ENCODE measurements at regions not wholly inside any gene's neighbourhood (a gene's known extent, or its start where the extent isn't known, plus 50 kb on each side); places are given as distances from the start of the nearest gene placed in this dataset.
A peak's percentile ranks its signal among the peaks of the same experiment; 100 is the strongest.
"Not testable (repeated sequence)": the region's sequence is repeated elsewhere in the genome, so short reads cannot be mapped to it uniquely, and the experiment has no call there.

DNA sequence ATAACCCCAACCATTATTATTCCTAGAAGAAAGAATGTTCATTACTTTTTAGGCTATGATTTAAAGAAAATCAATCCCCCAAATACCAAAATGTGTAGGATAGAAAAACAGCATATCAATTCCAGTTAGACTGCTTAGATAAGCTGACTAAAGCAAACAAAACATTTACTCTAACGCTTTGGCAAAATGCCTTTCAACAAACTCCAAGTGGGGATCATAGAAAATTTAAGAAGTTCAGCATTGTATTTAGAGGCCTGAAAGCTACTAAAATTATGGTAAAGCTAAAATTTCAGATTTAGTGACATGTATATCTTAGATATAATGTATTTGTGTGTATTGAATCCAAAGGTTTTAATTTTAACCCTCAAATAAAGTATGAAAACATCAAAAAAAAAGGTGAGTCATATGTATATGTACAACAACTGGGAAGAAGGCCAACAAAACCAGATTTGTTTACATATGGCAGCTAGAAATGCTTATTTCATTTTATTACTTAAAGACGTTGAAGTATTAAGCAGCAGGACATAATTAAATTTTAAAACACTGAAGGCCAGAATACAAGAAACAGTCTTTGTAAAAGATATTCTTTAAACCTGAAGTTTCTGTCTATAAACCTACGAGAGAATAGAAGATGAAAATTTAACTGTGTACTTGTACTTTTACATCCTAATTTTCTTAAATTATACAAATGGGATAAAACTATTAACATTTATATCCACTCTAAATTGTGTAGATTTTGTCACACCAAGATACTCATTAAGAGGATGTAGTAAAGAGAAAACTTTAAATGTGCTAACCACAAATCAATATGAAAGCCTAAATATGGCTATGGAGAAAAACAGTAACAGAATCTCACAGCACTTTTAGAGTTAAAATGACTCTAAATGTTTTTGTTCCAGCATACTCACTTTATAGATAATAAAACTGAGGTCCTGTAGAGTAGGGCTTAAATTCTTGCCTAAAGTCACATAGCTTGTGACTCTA, 71.4 kb downstream of the SLC41A2 start:
- DNase-seq (ENCODE audit: low spot score in 2 of 2), result no peak
- no peak overlapping the region for H3K4me3 ChIP-seq (ENCODE audit: low read depth, poor library complexity, severe bottlenecking)
- TF ChIP-seq, protein P1, sequence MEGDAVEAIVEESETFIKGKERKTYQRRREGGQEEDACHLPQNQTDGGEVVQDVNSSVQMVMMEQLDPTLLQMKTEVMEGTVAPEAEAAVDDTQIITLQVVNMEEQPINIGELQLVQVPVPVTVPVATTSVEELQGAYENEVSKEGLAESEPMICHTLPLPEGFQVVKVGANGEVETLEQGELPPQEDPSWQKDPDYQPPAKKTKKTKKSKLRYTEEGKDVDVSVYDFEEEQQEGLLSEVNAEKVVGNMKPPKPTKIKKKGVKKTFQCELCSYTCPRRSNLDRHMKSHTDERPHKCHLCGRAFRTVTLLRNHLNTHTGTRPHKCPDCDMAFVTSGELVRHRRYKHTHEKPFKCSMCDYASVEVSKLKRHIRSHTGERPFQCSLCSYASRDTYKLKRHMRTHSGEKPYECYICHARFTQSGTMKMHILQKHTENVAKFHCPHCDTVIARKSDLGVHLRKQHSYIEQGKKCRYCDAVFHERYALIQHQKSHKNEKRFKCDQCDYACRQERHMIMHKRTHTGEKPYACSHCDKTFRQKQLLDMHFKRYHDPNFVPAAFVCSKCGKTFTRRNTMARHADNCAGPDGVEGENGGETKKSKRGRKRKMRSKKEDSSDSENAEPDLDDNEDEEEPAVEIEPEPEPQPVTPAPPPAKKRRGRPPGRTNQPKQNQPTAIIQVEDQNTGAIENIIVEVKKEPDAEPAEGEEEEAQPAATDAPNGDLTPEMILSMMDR (IDR thresholded peaks at IDR 0.05), result no peak
- TF ChIP-seq POLR2A (IDR thresholded peaks at IDR 0.05), result no peak
- WGBS, 2 donors, result 71 to 75% methylated on average over 3 of the region's 3 CpGs
- intact Hi-C loops (cut with DNase I; ENCODE audit: low total_unique reads), result no loop called here

DNA sequence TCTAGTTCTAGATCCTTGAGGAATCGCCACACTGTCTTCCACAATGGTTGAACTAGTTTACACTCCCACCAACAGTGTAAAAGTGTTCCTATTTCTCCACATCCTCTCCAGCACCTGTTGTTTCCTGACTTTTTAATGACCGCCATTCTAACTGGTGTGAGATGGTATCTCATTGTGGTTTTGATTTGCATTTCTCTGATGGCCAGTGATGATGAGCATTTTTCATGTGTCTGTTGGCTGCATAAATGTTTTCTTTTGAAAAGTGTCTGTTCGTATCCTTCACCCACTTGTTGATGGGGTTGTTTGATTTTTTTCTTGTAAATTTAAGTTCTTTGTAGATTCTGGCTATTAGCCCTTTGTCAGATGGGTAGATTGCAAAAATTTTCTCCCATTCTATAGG, 79.2 kb downstream of the SLC41A2 start:
- H3K4me3 ChIP-seq (ENCODE audit: low read depth, poor library complexity, severe bottlenecking); DNase-seq (ENCODE audit: low spot score in 2 of 2): not testable (repeated sequence)
- 86 to 90% methylated on average over 3 of the region's 3 CpGs for WGBS, 2 donors
- intact Hi-C loops (cut with DNase I; ENCODE audit: low total_unique reads), result loop anchor here (5.0 kb wide), 1 partner anchor 492 kb away; no protein-coding TSS in a partner anchor

DNA sequence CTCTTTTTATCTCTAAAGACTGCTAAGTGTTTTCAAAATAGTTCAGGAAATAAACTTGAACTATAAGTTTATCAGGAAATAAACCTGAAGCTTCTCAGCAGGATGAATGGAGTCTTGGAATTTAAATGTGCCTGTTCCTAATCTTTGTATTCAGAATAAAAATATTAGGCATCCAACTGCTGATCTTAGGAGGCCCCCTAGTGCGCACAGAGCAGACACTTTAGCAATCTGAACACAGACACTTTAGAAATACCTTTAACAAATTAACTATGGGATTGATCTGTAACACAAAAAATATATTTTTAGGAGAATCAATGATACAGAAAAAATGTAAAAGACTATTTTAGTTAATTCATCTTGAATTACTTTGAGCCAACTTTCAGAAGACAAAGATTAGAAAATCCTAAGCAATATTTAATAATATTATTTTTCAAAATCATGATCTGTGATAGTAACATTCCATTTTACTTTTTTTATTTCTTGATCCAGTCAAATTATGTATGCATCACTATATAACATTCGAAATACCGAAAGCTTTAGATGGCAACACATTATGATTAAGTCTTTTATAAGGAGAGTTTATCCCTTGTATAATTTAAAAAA, 80.9 kb downstream of the SLC41A2 start:
- H3K4me3 ChIP-seq (ENCODE audit: low read depth, poor library complexity, severe bottlenecking), result no peak overlapping the region
- 70 to 72% methylated on average over 3 of the region's 3 CpGs for WGBS, 2 donors
- TF ChIP-seq POLR2A (IDR thresholded peaks at IDR 0.05), result no peak
- TF ChIP-seq, protein P1 (IDR thresholded peaks at IDR 0.05), result no peak
- intact Hi-C loops (cut with DNase I; ENCODE audit: low total_unique reads), result loop anchor here (5.0 kb wide), 1 partner anchor 490 kb away; no protein-coding TSS in a partner anchor
- peak in 1 of 2 donors; percentile 23 for DNase-seq (ENCODE audit: low spot score in 2 of 2)

DNA sequence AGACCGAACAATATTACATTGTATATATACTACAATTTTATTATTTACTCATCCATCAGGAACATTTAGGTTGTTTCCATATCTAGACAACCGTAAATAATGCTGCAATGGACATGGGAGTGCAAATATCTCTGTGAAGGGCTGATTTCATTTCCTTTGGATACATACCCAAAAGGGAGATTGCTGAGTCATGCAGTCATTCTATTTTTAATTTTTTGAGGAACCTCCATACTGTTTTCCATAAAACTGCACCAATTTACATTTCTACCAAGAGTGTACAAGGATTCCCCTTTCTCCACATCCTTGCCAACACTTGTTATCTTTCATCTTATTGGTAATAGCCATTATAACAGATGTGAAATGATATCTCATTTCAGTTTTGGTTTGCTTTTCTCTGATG, 84.7 kb downstream of the SLC41A2 start:
- 91 to 92% methylated on average over 2 of the region's 2 CpGs for WGBS, 2 donors
- H3K4me3 ChIP-seq (ENCODE audit: low read depth, poor library complexity, severe bottlenecking), result no peak overlapping the region
- TF ChIP-seq, protein P1 (IDR thresholded peaks at IDR 0.05), result no peak
- TF ChIP-seq POLR2A (IDR thresholded peaks at IDR 0.05), result no peak
- intact Hi-C loops (cut with DNase I; ENCODE audit: low total_unique reads), result loop anchor here (5.0 kb wide), 1 partner anchor 471 kb away; no protein-coding TSS in a partner anchor
- no peak for DNase-seq (ENCODE audit: low spot score in 2 of 2)

DNA sequence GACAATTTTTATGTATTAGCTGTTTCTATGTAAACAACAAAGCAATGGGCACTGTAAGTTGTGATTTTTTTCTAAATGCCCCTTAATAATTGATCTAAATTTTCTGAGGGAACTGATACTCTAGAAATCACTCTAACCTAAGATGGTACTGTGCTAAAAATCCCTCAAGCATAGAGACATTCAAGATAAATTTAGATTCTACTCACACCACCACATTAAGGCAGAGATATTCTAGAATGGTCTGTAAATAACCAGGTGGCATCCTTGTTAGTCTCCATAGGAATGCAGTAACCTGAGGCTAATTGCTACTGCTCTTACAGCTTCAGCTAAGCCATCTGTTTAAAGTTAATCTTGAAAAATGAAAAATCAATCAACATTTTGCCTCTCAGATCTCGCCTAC, 87.3 kb downstream of the SLC41A2 start:
- WGBS, 2 donors, result 91 to 92% methylated on average over 1 of the region's 1 CpG
- no peak overlapping the region for H3K4me3 ChIP-seq (ENCODE audit: low read depth, poor library complexity, severe bottlenecking)
- TF ChIP-seq, protein P1 (IDR thresholded peaks at IDR 0.05), result no peak
- TF ChIP-seq POLR2A (IDR thresholded peaks at IDR 0.05), result no peak
- intact Hi-C loops (cut with DNase I; ENCODE audit: low total_unique reads), result loop anchor here (5.0 kb wide), 1 partner anchor 468 kb away; no protein-coding TSS in a partner anchor
- no peak for DNase-seq (ENCODE audit: low spot score in 2 of 2)

DNA sequence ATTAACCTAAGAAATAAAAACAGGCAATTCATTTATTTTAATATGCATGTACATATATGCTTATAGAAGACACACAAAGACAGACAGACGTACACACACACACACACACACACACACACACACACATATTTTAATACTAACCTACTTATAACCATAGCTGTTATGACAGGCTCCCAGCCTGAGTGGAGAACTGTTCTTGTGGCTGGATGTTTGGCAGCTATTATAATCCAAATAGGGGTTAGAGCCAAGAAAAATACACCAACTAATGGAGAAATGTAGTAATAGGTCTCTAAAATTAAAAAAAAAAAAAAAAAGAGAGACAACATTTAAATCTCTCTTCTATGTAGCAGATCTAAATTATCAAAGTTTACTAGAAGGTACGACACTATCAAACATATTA, 91.8 kb downstream of the SLC41A2 start:
- TF ChIP-seq, protein P1 (IDR thresholded peaks at IDR 0.05), result no peak
- TF ChIP-seq POLR2A (IDR thresholded peaks at IDR 0.05), result no peak
- no peak for DNase-seq (ENCODE audit: low spot score in 2 of 2)
- no peak overlapping the region for H3K4me3 ChIP-seq (ENCODE audit: low read depth, poor library complexity, severe bottlenecking)
- WGBS, 2 donors, result 59 to 60% methylated on average over 2 of the region's 2 CpGs
- intact Hi-C loops (cut with DNase I; ENCODE audit: low total_unique reads), result no loop called here

Data from lower leg skin (tissue), 4 donors.